Tibial artery (tissue), 4 donors: ENCODE measurements at regions not wholly inside any gene's neighbourhood (a gene's known extent, or its start where the extent isn't known, plus 50 kb on each side); places are given as distances from the start of the nearest gene placed in this dataset.

ENCODE experiments used
- DNase-seq, 2 donors: peaks; one replicate each; pipeline ENCODE4 v3.0.0-alpha.2; 2019
- H3K27ac ChIP-seq, 2 donors: fragments of 200-600 bp; sonication (generic) in 1 of 2; 1 replicate in 1 of 2; 2 replicates in 1 of 2; pipeline ENCODE4 v1.5.1; 2018 to 2019; ENCODE audit warnings: mild to moderate bottlenecking in 1 of 2
- H3K27me3 ChIP-seq, 2 donors: fragments of 200-600 bp; sonication (generic) in 1 of 2; one replicate each; pipeline versions ENCODE4 v1.5.1 to v1.6.0; 2016 to 2019
- H3K36me3 ChIP-seq, 3 donors: fragments of 200-600 bp; sonication (generic) in 2 of 3; one replicate each; pipeline ENCODE4 v1.5.1; 2016 to 2019; ENCODE audit warnings: mild to moderate bottlenecking in 2 of 3
- H3K4me1 ChIP-seq, 4 donors: fragments of 200-600 bp; sonication (generic) in 2 of 4; 1 replicate in 3 of 4; 2 replicates in 1 of 4; pipeline ENCODE4 v1.5.1; 2016 to 2019
- H3K4me3 ChIP-seq, 2 donors: fragments of 200-600 bp; sonication (generic) in 1 of 2; 1 replicate in 1 of 2; 2 replicates in 1 of 2; pipeline ENCODE4 v1.5.1; 2018 to 2019; ENCODE audit warnings: mild to moderate bottlenecking in 2 of 2
- H3K9me3 ChIP-seq, 3 donors: fragments of 200-600 bp; sonication (generic) in 1 of 3; one replicate each; pipeline ENCODE4 v1.5.1; 2016 to 2019
- CTCF ChIP-seq, 2 experiments: fragments of 200-600 bp in 1 of 2; fragments of 450-650 bp in 1 of 2; IDR thresholded peaks; one replicate each; pipeline ENCODE4 v1.5.1; 2017 to 2019; ENCODE audit warnings: antibody characterized with exemption in 2 of 2, mild to moderate bottlenecking in 1 of 2, moderate library complexity in 1 of 2
- intact Hi-C: fragments of 100-400 bp; cut with DNase I; formaldehyde crosslinking; loops from one replicate; pipeline ENCODE4 v1.15.0; 2023; ENCODE audit warnings: low total_unique reads

- intact Hi-C loops, result no loop called here
- TF ChIP-seq CTCF (IDR thresholded peaks at IDR 0.05), result no peak
- no peak for DNase-seq
- H3K4me1 ChIP-seq, result no peaks in the 10 kb centered on the region
- no peak overlapping the region for H3K27ac ChIP-seq
- peaks cover 0 to 4% (median 0%) of the 10 kb centered on the region in 3 donors for H3K9me3 ChIP-seq
- H3K4me3 ChIP-seq, result no peak overlapping the region
- H3K36me3 ChIP-seq, result no peaks in the 10 kb centered on the region
- peaks cover 0 to 27% of the 10 kb centered on the region in 2 donors for H3K27me3 ChIP-seq
Measured at GRCh38 chr1:5794279-5794678, 197.9 kb downstream of the NPHP4 start.

- Histone ChIP-seq H3K27me3 (peaks cover 0 to 27% of the 10 kb centered on the region in 2 donors), H3K4me3 (no peak overlapping the region), H3K36me3 (no peaks in the 10 kb centered on the region), H3K27ac (no peak overlapping the region), H3K4me1 (no peaks in the 10 kb centered on the region), H3K9me3 (no peaks in the 10 kb centered on the region)
- intact Hi-C loops, result no loop called here
- TF ChIP-seq CTCF (IDR thresholded peaks at IDR 0.05), result no peak
- DNase-seq, result no peak
Measured at GRCh38 chr1:5793516-5793915, 198.7 kb downstream of the NPHP4 start.

- H3K27ac ChIP-seq, result no peak overlapping the region
- H3K27me3 ChIP-seq, result no peaks in the 10 kb centered on the region
- intact Hi-C loops, result no loop called here
- no peaks in the 10 kb centered on the region for H3K4me1 ChIP-seq
- no peaks in the 10 kb centered on the region for H3K9me3 ChIP-seq
- H3K36me3 ChIP-seq, result no peaks in the 10 kb centered on the region
- no peak overlapping the region for H3K4me3 ChIP-seq
- TF ChIP-seq CTCF (IDR thresholded peaks at IDR 0.05), result no peak
- no peak for DNase-seq
Measured at GRCh38 chr1:5781079-5781478, 211.1 kb downstream of the NPHP4 start.

- no peaks in the 10 kb centered on the region for H3K9me3 ChIP-seq
- H3K36me3 ChIP-seq, result no peaks in the 10 kb centered on the region
- H3K4me1 ChIP-seq, result no peaks in the 10 kb centered on the region
- peaks cover 0 to under 1% of the 10 kb centered on the region in 2 donors for H3K27me3 ChIP-seq
- TF ChIP-seq CTCF (IDR thresholded peaks at IDR 0.05), result no peak
- no peak for DNase-seq
- no peak overlapping the region for H3K27ac ChIP-seq
- intact Hi-C loops, result no loop called here
- H3K4me3 ChIP-seq, result no peak overlapping the region
Measured at GRCh38 chr1:5780324-5780716, 211.9 kb downstream of the NPHP4 start.

GRCh38 chr1:5779608-5780323, 212.5 kb downstream of the NPHP4 start:
- DNase-seq, result no peak
- no peaks in the 10 kb centered on the region for H3K9me3 ChIP-seq
- TF ChIP-seq CTCF (IDR thresholded peaks at IDR 0.05), result no peak
- no peaks in the 10 kb centered on the region for H3K36me3 ChIP-seq
- intact Hi-C loops, result no loop called here
- H3K4me1 ChIP-seq, result no peaks in the 10 kb centered on the region
- H3K27ac ChIP-seq, result no peak overlapping the region
- H3K27me3 ChIP-seq, result peaks cover 0 to 6% of the 10 kb centered on the region in 2 donors
- H3K4me3 ChIP-seq, result no peak overlapping the region
